ENCODE measurements at regions not wholly inside any gene's neighbourhood (a gene's known extent, or its start where the extent isn't known, plus 50 kb on each side); places are given as distances from the start of the nearest gene placed in this dataset.

GRCh38 chr22:49331878-49332277 is 495.8 kb downstream of the BRD1 start:
- DNase-seq: no peak

- DNase-seq: no peak
Measured at GRCh38 chr22:49331223-49331815, 496.4 kb downstream of the BRD1 start.

GRCh38 chr22:49330421-49331222 is 497.1 kb downstream of the BRD1 start:
- no peak for DNase-seq

- DNase-seq: no peak
Measured at GRCh38 chr22:49329636-49330035, 498.0 kb downstream of the BRD1 start.

- DNase-seq: no peak
Measured at GRCh38 chr22:49328630-49329405, 498.9 kb downstream of the BRD1 start.

GRCh38 chr22:49328118-49328475 is 499.6 kb downstream of the BRD1 start:
- DNase-seq: no peak

- DNase-seq: no peak
Measured at GRCh38 chr22:49327411-49328117, 500.1 kb downstream of the BRD1 start.

- DNase-seq: no peak
Measured at GRCh38 chr22:49326558-49326957, 501.1 kb downstream of the BRD1 start.

- DNase-seq: no peak
Measured at GRCh38 chr22:49325531-49326395, 501.9 kb downstream of the BRD1 start.

- no peak for DNase-seq
Measured at GRCh38 chr22:49324527-49325491, 502.9 kb downstream of the BRD1 start.

- DNase-seq: no peak
Measured at GRCh38 chr22:49323751-49324415, 503.8 kb downstream of the BRD1 start.

GRCh38 chr22:49322861-49323622 is 504.6 kb downstream of the BRD1 start:
- no peak for DNase-seq

GRCh38 chr22:49322231-49322630 is 505.4 kb downstream of the BRD1 start:
- DNase-seq: no peak

- DNase-seq: no peak
Measured at GRCh38 chr22:49321477-49322055, 506.1 kb downstream of the BRD1 start.

GRCh38 chr22:49320714-49321476 is 506.8 kb downstream of the BRD1 start:
- DNase-seq: no peak

GRCh38 chr22:49317369-49317768 is 510.3 kb downstream of the BRD1 start:
- no peak for DNase-seq

- DNase-seq: no peak
Measured at GRCh38 chr22:49312601-49313000, 515.1 kb downstream of the BRD1 start.

GRCh38 chr22:49310354-49310753 is 517.3 kb downstream of the BRD1 start:
- DNase-seq: no peak
